H1 (cell line): ENCODE measurements at regions not wholly inside any gene's neighbourhood (a gene's known extent, or its start where the extent isn't known, plus 50 kb on each side); places are given as distances from the start of the nearest gene placed in this dataset.

Source experiments
- CTCF ChIA-PET: fragments of 300-600 bp; sonication (Branson Sonifier 250); formaldehyde crosslinking; loops from one replicate; lab custom pipeline; 2021; ENCODE audit not compliant: partially characterized antibody; lab: Charles Lee
- POLR2A ChIA-PET: fragments of 300-600 bp; sonication (Branson Sonifier 250); formaldehyde crosslinking; loops from one replicate; lab custom pipeline; 2021; ENCODE audit warnings: inconsistent platforms; ENCODE audit not compliant: partially characterized antibody; lab: Charles Lee
- DNase-seq, 2 experiments: peaks; one replicate each; pipeline versions ENCODE4 v3.0.0 to v3.0.0-alpha.2; 2010 to 2022; ENCODE audit warnings: low spot score in 2 of 2, low read depth in 1 of 2, mixed read lengths in 1 of 2
- FAIRE-seq: peaks from 2 replicates; lab custom pipeline; 2011; peaks lifted over from hg19 to GRCh38; lab: Jason Lieb, UNC
- H2AFZ ChIP-seq: 2 replicates; pipeline ENCODE4 v1.8.1; 2012; ENCODE audit warnings: low read length, inconsistent platforms
- H2AK5ac ChIP-seq: 2 replicates; pipeline ENCODE4 v1.6.1; 2013; ENCODE audit warnings: low read depth, low read length
- H2BK120ac ChIP-seq: replicated peaks from 2 replicates; pipeline ENCODE3; 2013; ENCODE audit warnings: low read depth, low read length, inconsistent platforms
- H2BK12ac ChIP-seq: 2 replicates; pipeline ENCODE4 v1.6.1; 2013; ENCODE audit warnings: low read depth, low read length
- H2BK15ac ChIP-seq: 2 replicates; pipeline ENCODE4 v1.6.1; 2013; ENCODE audit warnings: low read length
- H2BK20ac ChIP-seq: 2 replicates; pipeline ENCODE4 v1.6.1; 2013; ENCODE audit warnings: low read length
- H2BK5ac ChIP-seq: 2 replicates; pipeline ENCODE4 v1.6.1; 2013; ENCODE audit warnings: low read depth, low read length
- H3K14ac ChIP-seq: 2 replicates; pipeline ENCODE4 v1.6.1; 2013; ENCODE audit warnings: inconsistent platforms; ENCODE audit not compliant: insufficient read length
- H3K18ac ChIP-seq: 2 replicates; pipeline ENCODE4 v1.6.1; 2013; ENCODE audit warnings: low read length; ENCODE audit errors: extremely low read depth
- H3K23ac ChIP-seq: 2 replicates; pipeline ENCODE4 v1.6.1; 2013; ENCODE audit warnings: inconsistent platforms; ENCODE audit not compliant: insufficient read length
- H3K23me2 ChIP-seq: 2 replicates; pipeline ENCODE4 v1.6.1; 2013; ENCODE audit warnings: low read depth, low read length
- H3K27ac ChIP-seq: 2 replicates; pipeline ENCODE4 v1.6.1; 2011; ENCODE audit warnings: low read depth, low read length, inconsistent platforms
- H3K27me3 ChIP-seq, 4 experiments: replicated peaks in 1 of 4; 1 replicate in 1 of 4; 2 replicates in 3 of 4; pipeline versions ENCODE4 v1.6.1 to v1.8.1; 2011 to 2013; ENCODE audit warnings: low read length in 3 of 4, mild to moderate bottlenecking in 3 of 4, inconsistent platforms in 2 of 4, mixed read lengths in 2 of 4, moderate library complexity in 1 of 4; ENCODE audit not compliant: control insufficient read depth in 3 of 4, insufficient read depth in 3 of 4; ENCODE audit errors: extremely low read depth in 1 of 4
- H3K36me3 ChIP-seq, 4 experiments: 2 replicates each; pipeline versions ENCODE4 v1.6.1 to v1.8.1; 2011 to 2013; ENCODE audit warnings: mild to moderate bottlenecking in 4 of 4, low read length in 3 of 4, moderate library complexity in 2 of 4, control low read depth in 1 of 4, inconsistent platforms in 1 of 4; ENCODE audit not compliant: insufficient read depth in 4 of 4, control insufficient read depth in 2 of 4
- H3K4ac ChIP-seq: replicated peaks from 2 replicates; pipeline ENCODE3; 2013; ENCODE audit warnings: low read length, low read depth, mixed read lengths, inconsistent platforms; ENCODE audit not compliant: insufficient read length
- H3K4me1 ChIP-seq, 4 experiments: replicated peaks in 1 of 4; 1 replicate in 1 of 4; 2 replicates in 3 of 4; pipeline versions ENCODE4 v1.6.1 to v1.8.1; 2011 to 2013; ENCODE audit warnings: low read length in 3 of 4, inconsistent platforms in 2 of 4, mixed read lengths in 1 of 4; ENCODE audit not compliant: insufficient read depth in 4 of 4, control insufficient read depth in 3 of 4
- H3K4me2 ChIP-seq, 2 experiments: 2 replicates each; pipeline versions ENCODE4 v1.6.1 to v1.8.1; 2011 to 2013; ENCODE audit warnings: low read depth in 2 of 2, low read length in 2 of 2, control low read depth in 1 of 2, inconsistent platforms in 1 of 2, mild to moderate bottlenecking in 1 of 2; ENCODE audit not compliant: insufficient read depth in 1 of 2
- H3K4me3 ChIP-seq, 4 experiments: fragments of 200-600, 300-600 bp in 1 of 4; sonication (generic), shearing (Covaris generic), sonication (Bioruptor Twin) in 1 of 4; 2 replicates each; pipeline versions ENCODE4 v1.5.1 to v1.8.1; 2011 to 2016; ENCODE audit warnings: low read length in 4 of 4, low read depth in 3 of 4, control low read depth in 2 of 4, inconsistent platforms in 2 of 4, mild to moderate bottlenecking in 2 of 4, mixed read lengths in 1 of 4, moderate library complexity in 1 of 4; ENCODE audit not compliant: insufficient read depth in 2 of 4; ENCODE audit errors: extremely low read depth in 1 of 4
- H3K56ac ChIP-seq: replicated peaks from 2 replicates; pipeline ENCODE3; 2013; ENCODE audit warnings: low read depth, mild to moderate bottlenecking, mixed read lengths, low read length, inconsistent platforms; ENCODE audit not compliant: insufficient read length
- H3K79me1 ChIP-seq: 2 replicates; pipeline ENCODE4 v1.6.1; 2013; ENCODE audit warnings: low read depth, low read length, control low read depth
- H3K79me2 ChIP-seq, 2 experiments: 2 replicates each; pipeline versions ENCODE4 v1.6.1 to v1.8.1; 2012 to 2013; ENCODE audit warnings: low read length in 2 of 2, mild to moderate bottlenecking in 2 of 2, inconsistent platforms in 1 of 2; ENCODE audit not compliant: insufficient read depth in 2 of 2, control insufficient read depth in 1 of 2
- H3K9ac ChIP-seq, 4 experiments: replicated peaks in 1 of 4; 1 replicate in 1 of 4; 2 replicates in 3 of 4; pipeline versions ENCODE4 v1.6.1 to v1.8.1; 2011 to 2013; ENCODE audit warnings: low read depth in 3 of 4, low read length in 3 of 4, control low read depth in 2 of 4, mild to moderate bottlenecking in 2 of 4, moderate library complexity in 2 of 4, inconsistent platforms in 1 of 4; ENCODE audit errors: extremely low read depth in 1 of 4
- H3K9me3 ChIP-seq, 2 experiments: 2 replicates each; pipeline versions ENCODE4 v1.6.1 to v1.8.1; 2012 to 2013; ENCODE audit warnings: mild to moderate bottlenecking in 2 of 2, moderate library complexity in 2 of 2, control low read depth in 1 of 2, inconsistent platforms in 1 of 2, low read depth in 1 of 2, low read length in 1 of 2, mixed read lengths in 1 of 2; ENCODE audit not compliant: insufficient read depth in 2 of 2
- H4K20me1 ChIP-seq, 2 experiments: replicated peaks in 1 of 2; 2 replicates each; pipeline versions ENCODE3 to v1.8.1; 2011 to 2013; ENCODE audit warnings: inconsistent platforms in 2 of 2, low read length in 2 of 2, mild to moderate bottlenecking in 1 of 2; ENCODE audit not compliant: insufficient read depth in 2 of 2, control insufficient read depth in 1 of 2
- H4K5ac ChIP-seq: 2 replicates; pipeline ENCODE4 v1.6.1; 2013; ENCODE audit warnings: low read length, low read depth, mixed read lengths, inconsistent platforms; ENCODE audit not compliant: insufficient read length
- H4K8ac ChIP-seq: 2 replicates; pipeline ENCODE4 v1.8.0; 2013; ENCODE audit warnings: mild to moderate bottlenecking, moderate library complexity, low read length, inconsistent platforms; ENCODE audit not compliant: insufficient read depth; ENCODE audit errors: extremely low read depth
- H4K91ac ChIP-seq: replicated peaks from 2 replicates; pipeline ENCODE3; 2013; ENCODE audit warnings: low read length, mixed read lengths, inconsistent platforms; ENCODE audit not compliant: insufficient read length
- CEBPB ChIP-seq: IDR thresholded peaks from 2 replicates; pipeline ENCODE4 v1.6.1; 2012; ENCODE audit warnings: low read depth, low read length
- CHD2 ChIP-seq: IDR thresholded peaks from 2 replicates; pipeline ENCODE4 v1.6.1; 2012; ENCODE audit warnings: low read length, improper control_type of control experiment
- CTCF ChIP-seq, 3 experiments: IDR thresholded peaks; 1 replicate in 2 of 3; 2 replicates in 1 of 3; pipeline versions ENCODE4 v1.5.1 to v1.6.1; 2011; ENCODE audit warnings: low read length in 3 of 3, mild to moderate bottlenecking in 3 of 3, inconsistent platforms in 2 of 3, low read depth in 1 of 3, moderate library complexity in 1 of 3; ENCODE audit not compliant: insufficient read depth in 1 of 3; ENCODE audit errors: control extremely low read depth in 1 of 3
- HDAC6 ChIP-seq: IDR thresholded peaks from one replicate; pipeline ENCODE4 v1.7.1; 2012; ENCODE audit warnings: low read depth, mild to moderate bottlenecking, inconsistent platforms, low read length, moderate library complexity
- JUN ChIP-seq: IDR thresholded peaks from 2 replicates; pipeline ENCODE4 v1.6.1; 2011; ENCODE audit warnings: low read depth, mild to moderate bottlenecking, improper control_type of control experiment, low read length
- MAFK ChIP-seq: IDR thresholded peaks from 2 replicates; pipeline ENCODE4 v1.6.1; 2012; ENCODE audit warnings: low read depth, mild to moderate bottlenecking, improper control_type of control experiment, low read length
- SAP30 ChIP-seq: fragments of 300-600 bp; sonication (generic); IDR thresholded peaks from 2 replicates; pipeline ENCODE4 v1.7.1; 2012; ENCODE audit warnings: low read length, moderate library complexity, mild to moderate bottlenecking, inconsistent platforms; ENCODE audit not compliant: insufficient read depth, insufficient replicate concordance
- SP1 ChIP-seq: IDR thresholded peaks from 2 replicates; pipeline ENCODE4 v1.6.1; 2011; ENCODE audit warnings: low read depth, low read length
- SP2 ChIP-seq: IDR thresholded peaks from 2 replicates; pipeline ENCODE4 v1.6.1; 2012; ENCODE audit warnings: mild to moderate bottlenecking, low read length, inconsistent platforms
- TCF12 ChIP-seq: IDR thresholded peaks from 2 replicates; pipeline ENCODE4 v1.6.1; 2011; ENCODE audit warnings: low read depth, mild to moderate bottlenecking, low read length
- USF2 ChIP-seq: IDR thresholded peaks from 2 replicates; pipeline ENCODE4 v1.6.1; 2011; ENCODE audit warnings: low read length, improper control_type of control experiment
- WGBS, 2 experiments: shearing (Covaris generic) in 1 of 2; methylation state at CpG; one replicate each; pipeline versions ENCODE4 v1.1.6 to v1.1.7; 2013 to 2015; ENCODE audit warnings: low lambda C conversion rate in 2 of 2, mixed read lengths in 2 of 2, inconsistent platforms in 1 of 2, low coverage in 1 of 2, missing lambda C conversion rate in 1 of 2; ENCODE audit not compliant: insufficient replicate concordance in 2 of 2, insufficient coverage in 1 of 2, insufficient read length in 1 of 2; ENCODE audit errors: extremely low coverage in 1 of 2, missing lambda C conversion rate in 1 of 2; 5-methylcytosine and 5-hydroxymethylcytosine counted together

GRCh38 chr7:50145801-50146338, 52.8 kb upstream of the ZPBP start:
- TF ChIP-seq CTCF (IDR thresholded peaks at IDR 0.05; ENCODE audit: control extremely low read depth in 1 of 3, insufficient read depth in 1 of 3, low read depth in 1 of 3, low read length in 3 of 3), result no peak
- no peak for TF ChIP-seq SP2
- no peak for TF ChIP-seq SP1
- no peak for TF ChIP-seq JUN
- TF ChIP-seq HDAC6, result no peak
- no peak for TF ChIP-seq MAFK
- no peak for TF ChIP-seq CEBPB
- no peak for TF ChIP-seq USF2
- TF ChIP-seq CHD2, result no peak
- no peak for TF ChIP-seq TCF12
- no peak for TF ChIP-seq SAP30
- TF ChIP-seq, all 59 proteins: peak for 0
- no peaks in the 10 kb centered on the region for H3K79me2 ChIP-seq
- no peak overlapping the region for H3K18ac ChIP-seq
- H2BK120ac ChIP-seq, result no peak overlapping the region
- POLR2A ChIA-PET, result no interaction called here
- H3K79me1 ChIP-seq, result no peaks in the 10 kb centered on the region
- H4K8ac ChIP-seq, result no peak overlapping the region
- no peak overlapping the region for H2BK15ac ChIP-seq
- no peak overlapping the region for H3K4me2 ChIP-seq
- no peak overlapping the region for H3K14ac ChIP-seq
- no peak overlapping the region for H2BK20ac ChIP-seq
- no peak overlapping the region for H3K27ac ChIP-seq
- DNase-seq (no peak), FAIRE-seq (no peak)
- no peaks in the 10 kb centered on the region for H3K27me3 ChIP-seq
- no peaks in the 10 kb centered on the region for H4K20me1 ChIP-seq
- no peak overlapping the region for H3K4me3 ChIP-seq
- no peak overlapping the region for H3K4ac ChIP-seq
- no peak overlapping the region for H3K9ac ChIP-seq
- no peak overlapping the region for H3K56ac ChIP-seq
- H3K9me3 ChIP-seq, result no peaks in the 10 kb centered on the region
- H2AK5ac ChIP-seq, result no peak overlapping the region
- H2BK12ac ChIP-seq, result no peak overlapping the region
- CTCF ChIA-PET, result interaction anchor here (0.6 to 3.6 kb wide), 8 partner anchors 11 to 476 kb away, joined by 3 to 14 read pairs (median 3); no protein-coding TSS in a partner anchor
- no peaks in the 10 kb centered on the region for H3K4me1 ChIP-seq
- H2BK5ac ChIP-seq, result no peak overlapping the region
- H2AFZ ChIP-seq, result no peak overlapping the region
- no peak overlapping the region for H4K91ac ChIP-seq
- H4K5ac ChIP-seq, result no peak overlapping the region
- H3K23me2 ChIP-seq, result no peaks in the 10 kb centered on the region
- H3K23ac ChIP-seq, result no peak overlapping the region
- no peaks in the 10 kb centered on the region for H3K36me3 ChIP-seq
- 86% methylated on average over 2 of the region's 2 CpGs; no CpG with 5 or more reads in 1 of the 2 experiments for WGBS, 2 experiments
